GM12878 (cell line): ENCODE measurements at regions not wholly inside any gene's neighbourhood (a gene's known extent, or its start where the extent isn't known, plus 50 kb on each side); places are given as distances from the start of the nearest gene placed in this dataset.

Experiments
- ATAC-seq: fragments of 200-7000 bp; cut with Tn5 transposase; 3 replicates; pipeline ENCODE4 v1.9.1; 2020; ENCODE audit warnings: mild to moderate bottlenecking, moderate library complexity
- BruUV-seq: library from RNA; stranded (reverse); fragments of 400-500 nt; replicated peaks from 2 replicates; lab custom pipeline; 2021; lab: Mats Ljungman, UMichigan
- CTCF ChIA-PET: fragments of 300-600 bp; sonication (Branson Sonifier 250); formaldehyde crosslinking; extraction: SDS; loops from one replicate; lab custom pipeline; 2021; ENCODE audit warnings: inconsistent platforms; lab: Yijun Ruan, JAX
- POLR2A ChIA-PET: fragments of 350-600 bp; formaldehyde crosslinking; extraction: SDS; loops from one replicate; lab custom pipeline; 2021; ENCODE audit warnings: inconsistent platforms; lab: Charles Lee
- RAD21 ChIA-PET: fragments of 300-600 bp; sonication (Branson Sonifier 250); formaldehyde crosslinking; loops from one replicate; lab custom pipeline; 2023; ENCODE audit warnings: antibody characterized with exemption; ENCODE audit not compliant: unreplicated experiment; lab: Charles Lee
- SMC1A ChIA-PET: fragments of 300-600 bp; sonication (Branson Sonifier 250); formaldehyde crosslinking; loops from one replicate; lab custom pipeline; 2023; ENCODE audit not compliant: unreplicated experiment, uncharacterized antibody; lab: Charles Lee
- DNase-seq: peaks from one replicate; pipeline ENCODE4 v3.0.0-alpha.2; 2011; ENCODE audit warnings: low read depth, low spot score
- FAIRE-seq: peaks from 3 replicates; lab custom pipeline; 2011; peaks lifted over from hg19 to GRCh38; lab: Jason Lieb, UNC
- H2AFZ ChIP-seq: 2 replicates; pipeline ENCODE4 v1.6.0; 2011; ENCODE audit warnings: low read depth, low read length, control low read depth; ENCODE audit not compliant: control insufficient read depth
- H3K27ac ChIP-seq: 2 replicates; pipeline ENCODE4 v1.5.1; 2011; ENCODE audit warnings: control low read depth; ENCODE audit not compliant: control insufficient read depth, insufficient read depth
- H3K27me3 ChIP-seq, 2 experiments: replicated peaks in 1 of 2; 2 replicates each; pipeline versions ENCODE4 v1.6.0 to v1.6.1; 2011; ENCODE audit warnings: low read length in 1 of 2; ENCODE audit not compliant: control insufficient read depth in 2 of 2, insufficient read depth in 2 of 2
- H3K36me3 ChIP-seq, 2 experiments: 2 replicates each; pipeline ENCODE4 v1.5.1; 2011; ENCODE audit warnings: low read length in 1 of 2; ENCODE audit not compliant: control insufficient read depth in 2 of 2, insufficient read depth in 2 of 2
- H3K4me1 ChIP-seq: 2 replicates; pipeline ENCODE4 v1.6.1; 2011; ENCODE audit warnings: mild to moderate bottlenecking, low read length, moderate library complexity, mixed read lengths; ENCODE audit not compliant: control insufficient read depth, insufficient read depth
- H3K4me2 ChIP-seq: 2 replicates; pipeline ENCODE4 v1.6.0; 2011; ENCODE audit warnings: control low read depth; ENCODE audit not compliant: control insufficient read depth, insufficient read depth
- H3K4me3 ChIP-seq: fragments of 200-600 bp; sonication (generic); 2 replicates; pipeline ENCODE4 v1.5.1; 2016
- H3K79me2 ChIP-seq: 2 replicates; pipeline ENCODE4 v1.6.0; 2011; ENCODE audit warnings: low read length; ENCODE audit not compliant: control insufficient read depth, insufficient read depth
- H3K9ac ChIP-seq: 2 replicates; pipeline ENCODE4 v1.8.0; 2011; ENCODE audit warnings: low read length, control low read depth, mixed read lengths; ENCODE audit not compliant: control insufficient read depth, insufficient read depth
- H3K9me3 ChIP-seq: replicated peaks from 3 replicates; pipeline ENCODE4 v1.5.1; 2011; ENCODE audit warnings: mild to moderate bottlenecking, low read length; ENCODE audit not compliant: control insufficient read depth, insufficient read depth
- H4K20me1 ChIP-seq: 2 replicates; pipeline ENCODE4 v1.6.0; 2011; ENCODE audit not compliant: control insufficient read depth, insufficient read depth
- POLR2AphosphoS5 ChIP-seq: IDR thresholded peaks from 2 replicates; pipeline ENCODE4 v1.6.1; 2011; ENCODE audit warnings: mild to moderate bottlenecking, low read length, inconsistent platforms
- RAD21 ChIP-seq: IDR thresholded peaks from 2 replicates; pipeline ENCODE4 v1.6.1; 2011; ENCODE audit warnings: mild to moderate bottlenecking, low read depth, low read length, moderate library complexity; ENCODE audit not compliant: insufficient read depth
- TARDBP ChIP-seq: IDR thresholded peaks from 2 replicates; pipeline ENCODE4 v1.6.1; 2016; ENCODE audit warnings: borderline replicate concordance
- ZZZ3 ChIP-seq: IDR thresholded peaks from 2 replicates; pipeline ENCODE4 v1.6.1; 2011; ENCODE audit warnings: low read depth; ENCODE audit not compliant: control insufficient read depth, insufficient read length
- WGBS: methylation state at CpG from one replicate; pipeline ENCODE4 v1.1.6; 2016; ENCODE audit warnings: low lambda C conversion rate; ENCODE audit not compliant: insufficient replicate concordance, insufficient coverage; ENCODE audit errors: missing lambda C conversion rate; 5-methylcytosine and 5-hydroxymethylcytosine counted together
- in situ Hi-C: fragments of 300-500 bp; cut with MboI; formaldehyde crosslinking; loops from 9 replicates; pipeline ENCODE4 v1.14.3; 2018; ENCODE audit warnings: mixed read lengths
- intact Hi-C: fragments of 100-400 bp; cut with micrococcal nuclease; formaldehyde crosslinking; loops from one replicate; pipeline ENCODE4 v1.14.2; 2022; ENCODE audit not compliant: unreplicated experiment
- TF ChIP-seq, protein P1 (sequence below): fragments of 450-650 bp; conservative IDR thresholded peaks from 2 replicates; pipeline ENCODE4 v1.6.1; 2017; ENCODE audit warnings: mild to moderate bottlenecking, moderate library complexity
- TF ChIP-seq, protein P2 (sequence below): fragments of 450-650 bp; IDR thresholded peaks from 2 replicates; pipeline ENCODE4 v1.6.1; 2017; ENCODE audit warnings: mild to moderate bottlenecking
- TF ChIP-seq, protein P3 (sequence below): fragments of 450-650 bp; IDR thresholded peaks from 2 replicates; pipeline ENCODE4 v1.6.1; 2016; ENCODE audit warnings: mild to moderate bottlenecking

DNA sequence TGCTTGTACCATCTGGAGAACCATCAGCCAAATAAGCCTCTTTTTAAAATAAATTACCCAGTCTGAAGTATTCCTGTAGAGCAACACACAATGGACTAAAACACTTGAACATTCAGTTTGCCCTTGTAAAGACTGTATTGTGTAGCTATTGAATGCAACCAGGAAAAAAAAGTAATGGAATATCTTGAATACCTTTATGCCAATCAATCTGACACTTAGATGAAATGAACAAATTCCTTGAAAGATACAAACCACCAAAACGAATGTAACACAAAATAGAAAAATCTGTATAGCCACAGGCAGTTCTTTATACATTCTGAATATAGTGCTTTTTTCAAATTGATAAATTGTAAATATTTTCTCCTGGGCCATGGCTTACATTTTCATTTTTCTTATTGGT, 63.3 kb upstream of the KCNJ16 start:
- no peaks in the 10 kb centered on the region for H3K4me1 ChIP-seq
- no peaks in the 10 kb centered on the region for H4K20me1 ChIP-seq
- H2AFZ ChIP-seq = no peak overlapping the region
- RAD21 ChIA-PET = no interaction called here
- POLR2A ChIA-PET = no interaction called here
- in situ Hi-C loops = no loop called here
- H3K36me3 ChIP-seq = no peaks in the 10 kb centered on the region
- FAIRE-seq (no peak), DNase-seq (no peak), ATAC-seq (no peak)
- no peak overlapping the region for H3K27ac ChIP-seq
- no peak overlapping the region for H3K4me2 ChIP-seq
- CTCF ChIA-PET = no interaction called here
- intact Hi-C loops = no loop called here
- WGBS = 0% methylated on average over 1 of the region's 1 CpG
- TF ChIP-seq TARDBP (no peak), POLR2AphosphoS5 (no peak), RAD21 (no peak), ZZZ3 (no peak)
- TF ChIP-seq, protein P1, sequence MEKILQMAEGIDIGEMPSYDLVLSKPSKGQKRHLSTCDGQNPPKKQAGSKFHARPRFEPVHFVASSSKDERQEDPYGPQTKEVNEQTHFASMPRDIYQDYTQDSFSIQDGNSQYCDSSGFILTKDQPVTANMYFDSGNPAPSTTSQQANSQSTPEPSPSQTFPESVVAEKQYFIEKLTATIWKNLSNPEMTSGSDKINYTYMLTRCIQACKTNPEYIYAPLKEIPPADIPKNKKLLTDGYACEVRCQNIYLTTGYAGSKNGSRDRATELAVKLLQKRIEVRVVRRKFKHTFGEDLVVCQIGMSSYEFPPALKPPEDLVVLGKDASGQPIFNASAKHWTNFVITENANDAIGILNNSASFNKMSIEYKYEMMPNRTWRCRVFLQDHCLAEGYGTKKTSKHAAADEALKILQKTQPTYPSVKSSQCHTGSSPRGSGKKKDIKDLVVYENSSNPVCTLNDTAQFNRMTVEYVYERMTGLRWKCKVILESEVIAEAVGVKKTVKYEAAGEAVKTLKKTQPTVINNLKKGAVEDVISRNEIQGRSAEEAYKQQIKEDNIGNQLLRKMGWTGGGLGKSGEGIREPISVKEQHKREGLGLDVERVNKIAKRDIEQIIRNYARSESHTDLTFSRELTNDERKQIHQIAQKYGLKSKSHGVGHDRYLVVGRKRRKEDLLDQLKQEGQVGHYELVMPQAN = no peak
- H3K79me2 ChIP-seq = no peaks in the 10 kb centered on the region
- SMC1A ChIA-PET = no interaction called here
- H3K4me3 ChIP-seq = no peak overlapping the region
- no TSS peak for BruUV-seq
- no peaks in the 10 kb centered on the region for H3K27me3 ChIP-seq
- no peaks in the 10 kb centered on the region for H3K9me3 ChIP-seq
- H3K9ac ChIP-seq = no peak overlapping the region

GRCh38 chr17:70013911-70014310, 61.1 kb upstream of the KCNJ16 start:
- RAD21 ChIA-PET = no interaction called here
- Histone ChIP-seq H3K79me2 (no peaks in the 10 kb centered on the region), H3K27me3 (no peaks in the 10 kb centered on the region), H3K4me1 (no peaks in the 10 kb centered on the region), H3K36me3 (no peaks in the 10 kb centered on the region), H3K9me3 (no peaks in the 10 kb centered on the region), H3K4me3 (no peak overlapping the region), H3K9ac (no peak overlapping the region), H3K4me2 (no peak overlapping the region), H2AFZ (no peak overlapping the region), H4K20me1 (no peaks in the 10 kb centered on the region), H3K27ac (no peak overlapping the region)
- SMC1A ChIA-PET = no interaction called here
- CTCF ChIA-PET = no interaction called here
- POLR2A ChIA-PET = no interaction called here
- FAIRE-seq (no peak), ATAC-seq (no peak), DNase-seq (no peak)
- BruUV-seq = no TSS peak
- intact Hi-C loops = no loop called here
- in situ Hi-C loops = no loop called here
- 8% methylated on average over 4 of the region's 4 CpGs for WGBS
- TF ChIP-seq, protein P2, sequence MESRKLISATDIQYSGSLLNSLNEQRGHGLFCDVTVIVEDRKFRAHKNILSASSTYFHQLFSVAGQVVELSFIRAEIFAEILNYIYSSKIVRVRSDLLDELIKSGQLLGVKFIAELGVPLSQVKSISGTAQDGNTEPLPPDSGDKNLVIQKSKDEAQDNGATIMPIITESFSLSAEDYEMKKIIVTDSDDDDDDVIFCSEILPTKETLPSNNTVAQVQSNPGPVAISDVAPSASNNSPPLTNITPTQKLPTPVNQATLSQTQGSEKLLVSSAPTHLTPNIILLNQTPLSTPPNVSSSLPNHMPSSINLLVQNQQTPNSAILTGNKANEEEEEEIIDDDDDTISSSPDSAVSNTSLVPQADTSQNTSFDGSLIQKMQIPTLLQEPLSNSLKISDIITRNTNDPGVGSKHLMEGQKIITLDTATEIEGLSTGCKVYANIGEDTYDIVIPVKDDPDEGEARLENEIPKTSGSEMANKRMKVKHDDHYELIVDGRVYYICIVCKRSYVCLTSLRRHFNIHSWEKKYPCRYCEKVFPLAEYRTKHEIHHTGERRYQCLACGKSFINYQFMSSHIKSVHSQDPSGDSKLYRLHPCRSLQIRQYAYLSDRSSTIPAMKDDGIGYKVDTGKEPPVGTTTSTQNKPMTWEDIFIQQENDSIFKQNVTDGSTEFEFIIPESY = no peak
- TF ChIP-seq, protein P3, sequence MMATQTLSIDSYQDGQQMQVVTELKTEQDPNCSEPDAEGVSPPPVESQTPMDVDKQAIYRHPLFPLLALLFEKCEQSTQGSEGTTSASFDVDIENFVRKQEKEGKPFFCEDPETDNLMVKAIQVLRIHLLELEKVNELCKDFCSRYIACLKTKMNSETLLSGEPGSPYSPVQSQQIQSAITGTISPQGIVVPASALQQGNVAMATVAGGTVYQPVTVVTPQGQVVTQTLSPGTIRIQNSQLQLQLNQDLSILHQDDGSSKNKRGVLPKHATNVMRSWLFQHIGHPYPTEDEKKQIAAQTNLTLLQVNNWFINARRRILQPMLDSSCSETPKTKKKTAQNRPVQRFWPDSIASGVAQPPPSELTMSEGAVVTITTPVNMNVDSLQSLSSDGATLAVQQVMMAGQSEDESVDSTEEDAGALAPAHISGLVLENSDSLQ = no peak
